OCI-M2 (cell line): ENCODE measurements at regions not wholly inside any gene's neighbourhood (a gene's known extent, or its start where the extent isn't known, plus 50 kb on each side); places are given as distances from the start of the nearest gene placed in this dataset.

Experiments
- DNase-seq: peaks from one replicate; lab custom pipeline; 2025; ENCODE audit not compliant: unreplicated experiment; lab: John Stamatoyannopoulos, UW

DNA sequence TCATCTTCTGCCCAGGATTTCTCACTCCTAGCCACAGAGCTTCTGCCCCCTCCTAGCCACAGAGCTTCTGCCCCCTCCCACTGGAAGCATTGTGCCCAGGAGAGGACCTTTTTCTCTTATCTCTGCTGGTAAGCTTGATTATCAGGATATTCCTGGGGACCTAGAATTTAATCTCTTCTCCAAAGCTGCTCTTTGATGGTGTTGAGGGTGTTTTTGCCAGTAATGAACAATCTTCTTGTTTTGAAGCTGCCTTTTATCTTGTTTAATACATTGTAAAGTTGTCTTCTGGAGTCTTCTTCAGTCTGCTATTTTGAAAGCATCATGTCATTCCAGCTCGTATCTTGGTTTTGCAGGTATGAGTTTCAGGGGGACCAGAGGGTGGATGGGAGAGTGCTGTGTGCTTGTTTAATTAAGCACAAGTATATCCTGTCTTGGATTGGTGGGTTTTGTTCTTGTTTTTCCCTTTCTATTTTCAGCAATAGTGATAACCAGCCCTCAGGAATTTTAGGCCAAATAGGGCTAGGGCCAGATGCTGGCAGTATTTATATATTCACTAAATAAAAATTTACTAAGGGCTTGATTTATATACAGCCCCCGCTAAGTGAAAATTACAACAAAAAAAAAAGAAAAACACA lies 214.0 kb upstream of the DMRT1 start:
- DNase-seq = no peak

DNA sequence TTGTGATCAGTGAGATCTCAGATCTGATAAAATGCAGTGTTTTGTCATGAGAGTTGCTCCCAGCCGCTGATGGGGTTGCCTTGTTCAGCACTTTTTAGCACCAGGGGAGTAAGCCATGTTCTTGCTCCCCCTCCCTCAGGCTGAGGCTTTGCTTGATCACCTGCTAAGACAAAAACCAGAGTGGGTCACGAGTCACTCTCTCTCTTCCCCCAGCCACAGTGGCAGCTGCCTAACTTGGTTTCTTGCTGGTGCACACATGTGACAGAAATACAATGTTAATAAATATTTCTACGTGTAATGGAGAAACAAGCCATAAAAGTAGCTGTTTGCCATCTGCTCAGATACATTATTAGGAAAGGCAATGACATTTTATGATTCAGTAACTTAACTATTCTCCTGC lies 212.4 kb upstream of the DMRT1 start:
- DNase-seq = no peak

DNA sequence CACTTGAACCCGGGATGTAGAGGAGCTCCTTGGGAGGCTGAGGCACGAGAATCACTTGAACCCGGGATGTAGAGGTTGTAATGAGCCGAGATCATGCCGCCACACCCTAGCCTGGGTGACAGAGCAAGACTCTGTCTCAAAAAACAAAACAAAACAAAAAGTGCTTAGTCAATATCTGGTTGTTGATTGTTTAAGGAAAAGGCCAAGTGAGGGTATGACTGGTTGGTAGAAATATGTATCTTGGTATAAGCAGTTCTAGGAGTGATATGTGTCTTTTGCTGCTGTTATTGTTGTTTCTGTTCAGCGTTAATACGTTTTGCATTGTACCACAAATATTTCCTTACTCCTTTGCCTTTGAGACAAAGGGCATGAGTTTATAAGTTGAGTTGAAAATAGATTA lies 210.7 kb upstream of the DMRT1 start:
- DNase-seq = no peak

DNA sequence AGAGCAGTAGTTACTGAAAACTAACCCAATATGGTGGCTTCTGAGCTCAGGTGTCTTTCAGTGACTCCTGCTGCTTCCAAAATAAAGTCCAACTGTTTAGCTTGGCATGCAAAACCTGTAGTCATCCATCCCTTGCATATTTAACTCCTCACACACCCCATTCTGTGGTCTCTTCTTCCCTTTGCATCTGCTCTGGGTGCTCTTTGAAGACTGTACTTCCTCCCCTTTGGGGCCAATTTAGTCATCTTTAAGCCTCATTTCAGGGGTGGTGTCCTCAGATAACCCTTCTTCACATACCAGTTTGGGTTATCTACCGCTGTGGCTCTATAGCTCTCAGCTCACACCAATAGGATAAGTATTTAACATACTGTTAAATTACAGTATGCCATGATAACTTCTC lies 209.9 kb upstream of the DMRT1 start:
- DNase-seq = no peak

DNA sequence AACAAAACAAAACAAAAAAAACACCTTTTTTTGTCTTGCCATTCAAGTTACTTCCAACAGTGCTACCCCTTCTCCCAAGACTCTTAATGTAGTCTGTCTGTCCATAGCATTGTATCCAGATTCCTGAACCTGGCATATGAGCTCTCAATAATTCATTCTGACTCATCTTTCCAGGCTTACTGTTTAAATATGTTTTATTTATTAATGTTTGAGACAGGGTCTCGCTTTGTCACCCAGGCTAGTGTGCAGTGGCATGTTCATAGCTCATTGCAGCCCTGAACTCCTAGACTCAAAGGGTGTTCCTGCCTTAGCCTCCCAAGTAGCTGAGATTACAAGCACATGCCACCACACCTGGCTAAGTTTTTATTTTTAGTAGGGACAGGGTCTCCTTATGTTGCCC lies 208.0 kb upstream of the DMRT1 start:
- no peak for DNase-seq

DNA sequence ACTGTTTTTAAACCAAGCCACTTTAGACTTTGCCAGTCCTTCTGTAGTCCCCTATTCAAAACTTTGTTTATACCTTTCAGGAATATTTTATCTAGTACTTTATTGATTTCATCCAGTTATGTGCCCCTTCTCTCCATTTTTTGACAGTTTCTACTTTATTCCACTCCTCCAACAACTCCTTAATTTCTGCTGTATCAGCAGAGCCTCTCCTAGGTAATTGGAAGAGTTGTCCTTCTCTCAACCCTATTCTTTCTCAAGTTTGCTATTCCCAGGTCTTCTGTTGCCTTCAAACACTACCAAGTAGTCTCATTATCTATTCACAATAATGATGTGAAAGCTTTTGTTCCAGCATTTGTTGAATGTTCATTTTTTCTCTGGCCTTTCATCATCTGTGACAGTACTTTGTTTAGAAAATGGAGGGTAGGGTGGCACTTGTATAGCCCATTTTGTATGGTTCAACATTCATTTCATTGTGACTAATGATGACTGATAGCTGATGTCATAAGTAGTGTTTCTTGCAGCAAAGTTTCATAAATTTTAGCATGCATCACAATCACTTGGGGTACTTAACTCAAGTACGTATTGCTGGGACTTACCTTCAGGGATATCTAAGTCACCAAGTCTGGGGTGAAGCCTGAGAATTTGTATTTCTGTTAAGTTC lies 204.4 kb upstream of the DMRT1 start:
- no peak for DNase-seq

DNA sequence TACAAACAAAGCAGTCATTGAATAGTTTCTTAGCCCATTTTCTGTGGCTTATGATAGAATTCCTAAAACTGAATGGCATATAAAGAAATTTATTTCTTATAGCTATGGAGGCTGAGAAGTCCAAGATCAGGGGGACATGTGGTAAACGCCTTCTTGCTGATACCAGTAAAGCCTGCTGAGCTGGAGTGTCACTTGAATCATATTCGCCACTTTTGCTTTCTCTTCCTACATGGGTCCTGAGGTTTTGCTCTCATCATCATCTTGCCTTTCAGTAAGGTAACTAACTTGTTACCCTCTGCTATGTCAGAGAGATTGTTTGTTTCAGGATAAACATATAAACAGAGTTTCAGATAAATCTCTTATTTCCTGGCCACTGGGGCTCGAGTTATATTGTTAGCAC lies 203.3 kb upstream of the DMRT1 start:
- no peak for DNase-seq

DNA sequence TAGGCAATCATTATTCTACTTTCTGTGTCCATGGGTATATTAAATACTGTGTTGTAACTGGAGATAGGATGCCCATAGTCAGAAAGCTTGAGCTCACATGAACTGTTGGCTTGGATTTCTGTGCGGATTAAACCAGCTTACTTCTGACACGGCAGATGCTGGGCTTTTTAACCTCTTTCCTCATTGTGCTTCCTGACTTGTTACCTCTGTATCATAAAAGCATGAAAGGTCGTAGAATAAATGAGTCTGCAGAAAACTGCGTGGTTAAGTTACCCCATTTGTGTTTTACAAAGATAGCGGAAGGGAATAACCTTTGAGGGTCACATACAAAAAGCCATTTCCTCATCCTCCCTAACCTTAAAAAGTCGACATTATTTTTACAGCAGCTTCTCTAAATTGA lies 199.5 kb upstream of the DMRT1 start:
- no peak for DNase-seq

DNA sequence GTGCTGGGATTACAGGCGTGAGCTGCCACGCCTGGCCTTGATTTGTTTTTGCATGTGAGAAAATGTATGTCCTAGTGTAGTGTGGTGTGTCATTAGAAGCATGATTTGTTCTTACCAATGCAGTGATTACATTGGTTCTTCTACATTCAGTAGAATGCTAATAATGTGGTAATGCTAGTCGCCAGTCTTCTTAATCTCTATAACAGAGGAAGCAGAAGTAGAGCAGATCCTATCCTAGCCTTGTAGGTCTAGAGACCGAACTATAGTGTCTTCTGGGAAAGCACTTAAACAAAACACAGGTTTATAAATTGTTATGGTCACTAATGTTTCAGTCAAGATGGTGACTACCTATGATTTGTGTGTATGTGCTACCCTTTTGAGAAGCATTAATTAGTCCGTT lies 197.5 kb upstream of the DMRT1 start:
- DNase-seq = no peak

DNA sequence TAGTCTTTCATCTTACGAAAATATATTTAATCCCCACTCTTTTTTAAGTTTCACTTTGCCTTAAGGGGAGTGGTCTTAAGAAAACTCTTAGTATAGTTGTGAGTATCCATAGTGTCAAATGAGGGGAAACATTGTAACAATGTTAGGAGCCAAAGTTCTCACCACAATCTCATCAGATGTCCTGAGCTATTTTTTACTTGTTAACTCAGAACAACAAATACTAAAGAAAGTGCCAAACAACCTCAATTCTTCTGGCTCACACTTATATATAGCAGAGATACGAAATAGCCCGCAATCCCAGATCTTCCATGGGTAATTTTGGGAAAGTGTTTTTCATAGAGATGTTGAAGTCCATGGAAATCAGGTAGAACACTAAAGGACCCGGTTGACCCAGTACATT lies 194.0 kb upstream of the DMRT1 start:
- DNase-seq = no peak

DNA sequence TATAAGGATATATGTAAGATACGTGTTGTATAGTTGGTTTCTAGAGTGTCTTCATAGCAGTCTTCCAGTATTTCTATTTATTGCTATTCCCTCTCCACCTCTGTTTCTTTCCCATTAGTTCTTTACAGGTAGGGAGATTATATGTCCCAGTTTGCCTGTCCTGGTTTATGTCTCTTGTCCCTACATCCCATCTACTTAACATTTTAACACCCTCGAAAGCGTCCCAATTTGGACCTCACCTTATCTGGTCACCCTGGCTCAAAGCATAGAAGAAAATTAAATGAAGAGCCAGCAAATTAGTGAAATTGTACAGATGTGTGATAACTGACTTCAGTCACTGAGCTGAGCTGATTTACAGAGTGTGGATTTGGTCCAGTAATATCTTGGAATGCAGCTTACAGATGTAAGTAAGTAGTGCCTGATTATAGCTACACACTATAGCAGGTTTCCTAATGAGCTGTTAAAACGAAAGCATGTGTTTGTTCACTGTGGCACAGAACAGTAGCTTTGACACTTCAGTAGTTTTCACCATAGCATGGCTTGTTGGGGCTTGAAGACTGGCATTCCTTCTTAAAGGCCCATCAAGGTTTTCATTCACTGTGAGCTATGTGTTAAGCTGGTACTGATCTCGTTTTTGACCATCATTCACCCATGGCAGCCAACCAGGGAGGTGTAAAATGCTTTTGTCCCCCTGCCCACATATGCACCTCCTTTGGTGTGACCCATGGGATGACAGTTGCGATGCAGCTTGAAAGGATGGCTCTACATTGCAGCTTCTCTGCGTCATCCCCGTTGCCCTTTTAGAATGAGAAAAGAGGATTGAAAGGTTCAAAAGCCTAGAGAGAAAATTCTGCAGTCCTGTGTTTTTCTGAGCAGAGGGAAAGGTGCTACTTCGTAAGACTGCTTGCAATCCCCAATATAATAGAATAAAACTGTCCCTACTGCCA lies 192.1 kb upstream of the DMRT1 start:
- no peak for DNase-seq

DNA sequence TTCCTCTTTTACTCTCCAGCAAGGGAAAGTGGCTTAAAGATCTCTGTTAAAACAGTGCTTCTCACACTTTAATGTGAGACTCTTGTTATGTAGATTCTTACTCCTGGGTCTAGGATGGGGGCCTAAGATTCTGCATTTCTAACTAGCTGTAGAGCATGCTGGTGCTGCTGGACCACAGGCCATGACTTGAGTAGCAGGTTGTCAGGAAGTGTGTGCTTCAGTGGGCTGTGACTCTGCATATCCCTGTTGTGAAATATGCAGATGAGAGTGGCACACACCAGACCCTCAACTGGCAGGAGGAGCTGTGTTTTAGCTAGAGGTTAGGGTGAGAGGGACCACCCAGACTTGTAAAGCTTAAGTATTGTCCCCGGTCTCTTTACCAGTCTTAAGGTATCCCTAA lies 191.1 kb upstream of the DMRT1 start:
- no peak for DNase-seq

DNA sequence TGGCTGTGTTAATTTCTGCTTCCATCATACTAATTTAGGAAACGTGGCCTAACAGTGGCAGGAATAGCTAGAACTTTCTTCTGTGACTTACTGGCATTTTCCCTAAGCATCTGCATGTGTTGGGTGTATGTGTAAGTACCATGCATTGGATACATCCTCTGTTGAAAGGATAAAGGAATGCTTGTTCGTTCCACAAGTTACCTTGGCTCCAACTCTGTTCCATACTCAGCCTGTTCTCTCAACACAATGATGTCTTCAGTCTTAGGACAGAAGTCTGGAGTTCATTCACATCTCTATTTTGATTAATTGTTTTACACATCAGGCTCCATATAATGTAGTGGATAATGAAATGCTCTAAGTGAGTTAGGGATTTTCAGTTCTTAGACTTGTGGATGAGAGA lies 190.1 kb upstream of the DMRT1 start:
- DNase-seq = no peak

DNA sequence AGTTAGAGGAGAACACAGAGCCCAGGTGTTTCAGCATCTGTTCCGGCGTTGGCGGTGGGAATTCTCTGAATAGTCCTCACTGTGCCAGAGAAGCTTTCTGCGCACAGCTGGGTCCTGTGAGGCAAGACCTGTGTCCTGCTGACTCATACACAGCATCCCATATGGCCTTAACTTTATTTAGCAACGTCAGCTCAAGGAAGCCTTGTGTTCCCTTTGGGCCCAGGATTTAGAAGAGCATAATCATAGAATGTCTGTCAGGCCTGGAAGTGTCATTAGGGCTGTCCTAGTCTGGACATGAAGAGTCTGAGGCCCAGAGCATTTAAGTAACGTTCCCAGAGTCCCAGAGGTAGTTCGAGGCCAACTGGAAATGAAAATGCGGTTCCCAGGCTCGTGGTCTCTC lies 188.6 kb upstream of the DMRT1 start:
- DNase-seq = no peak

DNA sequence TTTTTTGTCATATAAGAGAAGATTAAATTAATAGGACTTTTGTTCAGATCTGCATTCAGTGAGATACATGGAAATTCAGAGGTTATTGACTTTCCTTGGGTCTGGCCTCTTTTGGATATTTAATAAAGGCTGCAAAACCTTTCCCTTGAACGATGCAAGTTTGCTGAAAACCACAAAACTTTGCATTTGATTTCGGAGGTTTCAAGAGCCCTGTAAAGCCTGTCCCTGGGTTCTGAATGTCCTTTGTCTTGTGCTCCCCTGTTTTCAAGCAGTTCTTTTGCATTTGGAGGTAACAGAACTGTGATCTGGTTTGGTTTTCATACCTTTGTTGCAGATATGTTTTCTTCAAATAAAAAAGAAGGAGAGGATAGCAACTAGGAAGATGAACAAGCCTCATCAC lies 188.1 kb upstream of the DMRT1 start:
- DNase-seq = no peak

DNA sequence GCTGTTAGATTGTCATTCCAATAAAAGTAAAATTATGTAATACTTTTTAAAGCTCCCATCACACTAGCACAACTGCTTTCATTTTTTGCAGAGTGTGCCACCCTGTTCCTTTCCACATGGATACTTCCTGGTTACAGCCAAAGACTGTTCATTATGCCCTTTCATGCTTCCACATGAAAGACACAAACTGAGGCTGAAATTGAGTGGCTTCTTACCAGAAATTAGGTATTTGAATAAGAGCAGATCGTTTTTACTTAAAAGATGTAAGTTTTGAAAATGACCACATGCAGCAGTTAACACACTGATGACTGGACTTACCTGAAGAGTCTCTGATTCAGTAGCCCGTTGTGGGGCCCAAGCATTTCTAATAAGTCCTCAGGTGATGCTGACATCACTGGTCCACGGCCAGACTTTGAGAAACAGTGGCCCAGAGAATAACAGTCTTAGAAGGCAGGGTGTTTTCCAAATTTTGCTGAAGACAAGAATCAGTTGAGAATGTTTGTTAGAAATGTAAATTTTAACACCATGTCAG lies 187.6 kb upstream of the DMRT1 start:
- no peak for DNase-seq

DNA sequence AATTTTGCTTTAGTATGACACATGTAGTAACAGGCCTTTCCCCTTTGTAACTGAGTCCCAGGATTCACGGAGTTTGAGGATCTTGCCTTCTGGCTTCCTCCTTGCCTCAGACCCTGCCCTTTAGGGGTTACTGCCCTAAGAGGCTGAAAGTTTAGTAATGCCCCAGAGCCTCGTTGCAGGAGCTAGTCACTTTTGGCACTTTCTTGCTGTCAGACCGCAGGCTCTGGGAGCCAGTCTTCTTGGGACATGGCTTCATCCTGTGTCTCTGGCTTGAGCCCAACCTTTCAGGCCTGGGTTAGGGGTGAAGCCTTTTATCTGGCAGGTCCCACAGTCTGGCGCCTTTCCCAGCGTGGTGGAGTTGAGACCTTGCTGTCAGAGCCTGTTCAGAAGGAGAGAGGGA lies 185.6 kb upstream of the DMRT1 start:
- DNase-seq = no peak

DNA sequence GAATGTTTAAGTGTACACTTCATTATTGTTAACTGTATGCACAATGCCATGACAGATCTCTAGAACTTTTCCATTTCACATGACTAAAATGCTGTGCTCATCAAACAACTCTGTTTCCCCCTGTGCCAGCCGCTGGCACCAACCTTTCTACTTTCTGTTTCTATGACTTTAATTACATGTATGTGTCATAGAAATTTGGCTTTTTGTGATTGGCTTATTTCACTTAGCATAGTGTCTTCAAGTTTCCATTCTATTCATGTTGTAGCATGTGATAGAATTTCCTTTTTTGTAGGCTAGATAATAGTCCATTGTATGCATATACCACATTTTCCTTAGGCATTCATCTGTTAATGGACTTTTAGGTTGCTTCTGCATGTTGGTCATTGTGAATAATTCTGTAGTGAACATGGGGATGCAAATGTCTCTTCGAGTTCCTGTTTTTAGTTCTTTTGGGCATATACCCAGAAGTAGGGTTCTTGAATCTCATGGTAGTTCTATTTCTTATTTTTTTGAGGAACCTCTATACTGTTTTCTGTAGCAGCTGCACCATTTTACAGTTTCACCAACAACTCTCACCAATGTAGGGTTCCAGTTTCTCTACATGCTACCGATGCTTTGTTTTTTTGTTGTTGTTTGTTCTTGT lies 184.4 kb upstream of the DMRT1 start:
- DNase-seq = no peak

DNA sequence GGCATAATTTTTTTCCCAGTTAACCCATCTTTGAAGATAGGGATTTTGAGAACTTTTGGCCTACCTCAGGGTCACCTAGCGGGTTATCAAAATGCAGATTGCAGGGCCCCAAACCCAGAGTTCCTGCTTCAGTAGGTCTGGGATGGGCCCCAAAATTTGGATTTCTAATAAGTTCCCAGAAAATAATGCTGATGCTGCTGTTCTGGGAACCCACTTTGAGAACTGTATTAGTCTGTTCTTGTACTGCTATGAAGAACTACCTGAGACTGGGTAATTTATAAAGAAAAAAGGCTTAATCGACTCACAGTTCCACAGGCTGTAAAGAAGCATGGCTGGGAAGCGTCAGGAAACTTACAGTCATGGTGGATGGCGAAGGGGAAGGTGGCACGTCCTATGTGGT lies 182.2 kb upstream of the DMRT1 start:
- no peak for DNase-seq

DNA sequence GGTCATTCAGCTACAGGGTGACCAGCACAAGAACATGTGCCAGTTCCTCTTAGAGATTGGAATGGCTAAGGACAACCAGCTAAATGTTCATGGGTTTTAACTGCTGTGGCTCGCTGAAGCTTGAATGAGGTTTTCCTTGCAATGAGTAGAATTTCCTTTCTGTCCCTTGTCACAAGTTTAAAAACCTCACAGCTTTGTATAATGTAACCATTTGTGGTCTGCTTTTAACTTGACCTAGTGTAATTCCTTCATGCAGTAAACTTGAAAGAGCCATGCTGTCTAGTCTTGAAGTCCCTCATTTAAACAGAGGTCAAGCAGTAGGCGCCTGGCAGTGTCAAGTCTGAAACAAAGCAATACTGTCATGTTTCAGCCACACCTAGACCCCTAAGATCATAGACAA lies 181.3 kb upstream of the DMRT1 start:
- DNase-seq = no peak

DNA sequence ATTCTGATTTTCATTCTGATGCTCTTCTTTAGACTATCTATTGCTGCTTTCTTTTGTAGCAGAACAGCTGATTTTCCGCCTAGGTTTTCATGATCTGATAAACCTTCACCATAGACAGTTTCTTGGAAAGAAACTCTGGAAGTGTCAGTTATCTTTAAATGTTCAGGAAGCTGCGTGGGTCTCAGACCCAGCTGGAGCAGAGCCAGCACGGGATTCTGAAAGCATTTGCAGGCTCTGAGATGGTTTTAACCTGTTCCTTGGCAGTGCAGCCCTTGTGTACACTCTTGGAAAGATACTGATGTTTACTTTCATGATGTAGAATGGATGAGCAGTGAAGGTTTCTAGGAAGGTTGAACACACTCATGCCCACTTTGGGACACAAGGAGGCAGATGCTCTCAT lies 178.0 kb upstream of the DMRT1 start:
- no peak for DNase-seq
